GM12878 (cell line): ENCODE measurements at regions not wholly inside any gene's neighbourhood (a gene's known extent, or its start where the extent isn't known, plus 50 kb on each side); places are given as distances from the start of the nearest gene placed in this dataset.

Source experiments
- ATAC-seq: fragments of 200-7000 bp; cut with Tn5 transposase; 3 replicates; pipeline ENCODE4 v1.9.1; 2020; ENCODE audit warnings: mild to moderate bottlenecking, moderate library complexity
- BruUV-seq: library from RNA; stranded (reverse); fragments of 400-500 nt; replicated peaks from 2 replicates; lab custom pipeline; 2021; lab: Mats Ljungman, UMichigan
- CTCF ChIA-PET: fragments of 300-600 bp; sonication (Branson Sonifier 250); formaldehyde crosslinking; extraction: SDS; loops from one replicate; lab custom pipeline; 2021; ENCODE audit warnings: inconsistent platforms; lab: Yijun Ruan, JAX
- POLR2A ChIA-PET: fragments of 350-600 bp; formaldehyde crosslinking; extraction: SDS; loops from one replicate; lab custom pipeline; 2021; ENCODE audit warnings: inconsistent platforms; lab: Charles Lee
- RAD21 ChIA-PET: fragments of 300-600 bp; sonication (Branson Sonifier 250); formaldehyde crosslinking; loops from one replicate; lab custom pipeline; 2023; ENCODE audit warnings: antibody characterized with exemption; ENCODE audit not compliant: unreplicated experiment; lab: Charles Lee
- SMC1A ChIA-PET: fragments of 300-600 bp; sonication (Branson Sonifier 250); formaldehyde crosslinking; loops from one replicate; lab custom pipeline; 2023; ENCODE audit not compliant: unreplicated experiment, uncharacterized antibody; lab: Charles Lee
- DNase-seq: peaks from one replicate; pipeline ENCODE4 v3.0.0-alpha.2; 2011; ENCODE audit warnings: low read depth, low spot score
- FAIRE-seq: peaks from 3 replicates; lab custom pipeline; 2011; peaks lifted over from hg19 to GRCh38; lab: Jason Lieb, UNC
- H2AFZ ChIP-seq: 2 replicates; pipeline ENCODE4 v1.6.0; 2011; ENCODE audit warnings: low read depth, low read length, control low read depth; ENCODE audit not compliant: control insufficient read depth
- H3K27ac ChIP-seq: 2 replicates; pipeline ENCODE4 v1.5.1; 2011; ENCODE audit warnings: control low read depth; ENCODE audit not compliant: control insufficient read depth, insufficient read depth
- H3K27me3 ChIP-seq, 2 experiments: replicated peaks in 1 of 2; 2 replicates each; pipeline versions ENCODE4 v1.6.0 to v1.6.1; 2011; ENCODE audit warnings: low read length in 1 of 2; ENCODE audit not compliant: control insufficient read depth in 2 of 2, insufficient read depth in 2 of 2
- H3K36me3 ChIP-seq, 2 experiments: 2 replicates each; pipeline ENCODE4 v1.5.1; 2011; ENCODE audit warnings: low read length in 1 of 2; ENCODE audit not compliant: control insufficient read depth in 2 of 2, insufficient read depth in 2 of 2
- H3K4me1 ChIP-seq: 2 replicates; pipeline ENCODE4 v1.6.1; 2011; ENCODE audit warnings: mild to moderate bottlenecking, low read length, moderate library complexity, mixed read lengths; ENCODE audit not compliant: control insufficient read depth, insufficient read depth
- H3K4me2 ChIP-seq: 2 replicates; pipeline ENCODE4 v1.6.0; 2011; ENCODE audit warnings: control low read depth; ENCODE audit not compliant: control insufficient read depth, insufficient read depth
- H3K4me3 ChIP-seq: fragments of 200-600 bp; sonication (generic); 2 replicates; pipeline ENCODE4 v1.5.1; 2016
- H3K79me2 ChIP-seq: 2 replicates; pipeline ENCODE4 v1.6.0; 2011; ENCODE audit warnings: low read length; ENCODE audit not compliant: control insufficient read depth, insufficient read depth
- H3K9ac ChIP-seq: 2 replicates; pipeline ENCODE4 v1.8.0; 2011; ENCODE audit warnings: low read length, control low read depth, mixed read lengths; ENCODE audit not compliant: control insufficient read depth, insufficient read depth
- H3K9me3 ChIP-seq: replicated peaks from 3 replicates; pipeline ENCODE4 v1.5.1; 2011; ENCODE audit warnings: mild to moderate bottlenecking, low read length; ENCODE audit not compliant: control insufficient read depth, insufficient read depth
- H4K20me1 ChIP-seq: 2 replicates; pipeline ENCODE4 v1.6.0; 2011; ENCODE audit not compliant: control insufficient read depth, insufficient read depth
- BMI1 ChIP-seq: fragments of 450-650 bp; IDR thresholded peaks from 2 replicates; pipeline ENCODE4 v1.6.1; 2016; ENCODE audit warnings: mild to moderate bottlenecking, moderate library complexity, borderline replicate concordance
- ETV6 ChIP-seq, 2 experiments: fragments of 450-650 bp in 1 of 2; IDR thresholded peaks in 1 of 2; conservative IDR thresholded peaks in 1 of 2; 2 replicates each; pipeline ENCODE4 v1.6.1; 2014; ENCODE audit warnings: antibody characterized with exemption in 1 of 2, borderline replicate concordance in 1 of 2, low read depth in 1 of 2, mild to moderate bottlenecking in 1 of 2, moderate library complexity in 1 of 2
- GABPA ChIP-seq: IDR thresholded peaks from 2 replicates; pipeline ENCODE4 v1.6.1; 2014; ENCODE audit warnings: antibody characterized with exemption, low read depth, mild to moderate bottlenecking, inconsistent platforms
- IKZF1 ChIP-seq: fragments of 450-650 bp; conservative IDR thresholded peaks from 2 replicates; pipeline ENCODE4 v1.6.1; 2017; ENCODE audit warnings: antibody characterized with exemption, mild to moderate bottlenecking
- JUNB ChIP-seq: IDR thresholded peaks from 2 replicates; pipeline ENCODE4 v1.6.1; 2016; ENCODE audit warnings: antibody characterized with exemption, mild to moderate bottlenecking
- KAT2A ChIP-seq: conservative IDR thresholded peaks from 2 replicates; pipeline ENCODE4 v1.6.1; 2011; ENCODE audit warnings: low read depth, low read length; ENCODE audit not compliant: control insufficient read depth
- MEF2A ChIP-seq: IDR thresholded peaks from 2 replicates; pipeline ENCODE4 v1.6.1; 2011; ENCODE audit warnings: low read depth, mild to moderate bottlenecking, low read length, moderate library complexity; ENCODE audit not compliant: insufficient read depth
- MTA2 ChIP-seq: fragments of 450-650 bp; IDR thresholded peaks from 2 replicates; pipeline ENCODE4 v1.6.1; 2016; ENCODE audit warnings: low read depth, mild to moderate bottlenecking, moderate library complexity
- POLR2AphosphoS5 ChIP-seq: IDR thresholded peaks from 2 replicates; pipeline ENCODE4 v1.6.1; 2011; ENCODE audit warnings: mild to moderate bottlenecking, low read length, inconsistent platforms
- SMAD1 ChIP-seq: fragments of 450-650 bp; IDR thresholded peaks from 2 replicates; pipeline ENCODE4 v1.6.1; 2018; ENCODE audit warnings: mild to moderate bottlenecking, low read depth; ENCODE audit not compliant: partially characterized antibody
- ZBTB40 ChIP-seq: fragments of 450-650 bp; IDR thresholded peaks from 2 replicates; pipeline ENCODE4 v1.6.1; 2016; ENCODE audit warnings: mild to moderate bottlenecking, moderate library complexity, borderline replicate concordance
- ZNF274 ChIP-seq: IDR thresholded peaks from one replicate; pipeline ENCODE4 v1.8.0; 2011; ENCODE audit not compliant: insufficient read length, insufficient read depth
- WGBS: methylation state at CpG from one replicate; pipeline ENCODE4 v1.1.6; 2016; ENCODE audit warnings: low lambda C conversion rate; ENCODE audit not compliant: insufficient replicate concordance, insufficient coverage; ENCODE audit errors: missing lambda C conversion rate; 5-methylcytosine and 5-hydroxymethylcytosine counted together
- in situ Hi-C: fragments of 300-500 bp; cut with MboI; formaldehyde crosslinking; loops from 9 replicates; pipeline ENCODE4 v1.14.3; 2018; ENCODE audit warnings: mixed read lengths
- intact Hi-C: fragments of 100-400 bp; cut with micrococcal nuclease; formaldehyde crosslinking; loops from one replicate; pipeline ENCODE4 v1.14.2; 2022; ENCODE audit not compliant: unreplicated experiment

GRCh38 chr5:27328480-27328879 is 290.1 kb upstream of the CDH9 start:
- no peak for DNase-seq
- H3K9me3 ChIP-seq: no peaks in the 10 kb centered on the region
- no peak overlapping the region for H3K4me3 ChIP-seq
- no TSS peak for BruUV-seq
- no peaks in the 10 kb centered on the region for H3K4me1 ChIP-seq
- H2AFZ ChIP-seq: no peak overlapping the region
- 13% methylated on average over 4 of the region's 4 CpGs for WGBS
- ChIA-PET RAD21 (no interaction called here), SMC1A (no interaction called here)
- no peak overlapping the region for H3K4me2 ChIP-seq
- H3K27ac ChIP-seq: no peak overlapping the region
- no peak for ATAC-seq
- H4K20me1 ChIP-seq: no peaks in the 10 kb centered on the region
- TF ChIP-seq MEF2A: no peak
- no peak for TF ChIP-seq KAT2A
- no peak for TF ChIP-seq POLR2AphosphoS5
- TF ChIP-seq ZNF274: no peak
- no peak for TF ChIP-seq SMAD1
- TF ChIP-seq JUNB: no peak
- TF ChIP-seq IKZF1: no peak
- TF ChIP-seq GABPA: no peak
- TF ChIP-seq ETV6 (conservative IDR thresholded peaks at IDR 0.05 in 1 of 2, IDR thresholded peaks at IDR 0.05 in 1 of 2; ENCODE audit: borderline replicate concordance in 1 of 2, low read depth in 1 of 2): no peak
- TF ChIP-seq BMI1: no peak
- no peak for TF ChIP-seq ZBTB40
- no peak for TF ChIP-seq MTA2
- TF ChIP-seq, all 136 proteins: peak for 0
- intact Hi-C loops: no loop called here
- H3K9ac ChIP-seq: no peak overlapping the region
- CTCF ChIA-PET: no interaction called here
- POLR2A ChIA-PET: no interaction called here
- H3K79me2 ChIP-seq: no peaks in the 10 kb centered on the region
- in situ Hi-C loops: no loop called here
- H3K27me3 ChIP-seq: no peaks in the 10 kb centered on the region
- FAIRE-seq: no peak
- H3K36me3 ChIP-seq: no peaks in the 10 kb centered on the region
